ENCODE measurements at regions not wholly inside any gene's neighbourhood (a gene's known extent, or its start where the extent isn't known, plus 50 kb on each side); places are given as distances from the start of the nearest gene placed in this dataset.

- Mint-ChIP-seq H3K4me3 (no peak overlapping the region), H3K27me3 (peaks cover 25% of the 10 kb centered on the region), H3K27ac (no peak overlapping the region), H3K4me1 (no peaks in the 10 kb centered on the region), H3K36me3 (ENCODE audit: low read depth) (no peaks in the 10 kb centered on the region)
- no peak for ATAC-seq
- DNase-seq = no peak
- no peaks in the 10 kb centered on the region for H3K9me3 ChIP-seq (ENCODE audit: control insufficient read depth, low read length, poor library complexity, severe bottlenecking)
Observed at GRCh38 chr6:100177956-100178355, 183.9 kb upstream of the MCHR2 start.

GRCh38 chr6:100176951-100177710 is 183.1 kb upstream of the MCHR2 start:
- no peak for ATAC-seq
- Mint-ChIP-seq H3K36me3 (ENCODE audit: low read depth) (no peaks in the 10 kb centered on the region), H3K4me3 (no peak overlapping the region)

GRCh38 chr6:100176311-100176950 is 182.4 kb upstream of the MCHR2 start:
- Mint-ChIP-seq H3K27me3 (peaks cover 19% of the 10 kb centered on the region), H3K36me3 (ENCODE audit: low read depth) (no peaks in the 10 kb centered on the region), H3K4me1 (no peaks in the 10 kb centered on the region), H3K27ac (no peak overlapping the region), H3K4me3 (no peak overlapping the region)
- ATAC-seq (no peak), DNase-seq (no peak)
- H3K9me3 ChIP-seq (ENCODE audit: control insufficient read depth, low read length, poor library complexity, severe bottlenecking) = no peaks in the 10 kb centered on the region

More at GRCh38 chr6:100176951-100177710, 183.1 kb upstream of the MCHR2 start:
- H3K27ac Mint-ChIP-seq = no peak overlapping the region
- no peaks in the 10 kb centered on the region for H3K9me3 ChIP-seq (ENCODE audit: control insufficient read depth, low read length, poor library complexity, severe bottlenecking)
- H3K27me3 Mint-ChIP-seq = peaks cover 25% of the 10 kb centered on the region
- H3K4me1 Mint-ChIP-seq = no peaks in the 10 kb centered on the region
- DNase-seq = no peak

GRCh38 chr6:100175814-100176310 is 181.8 kb upstream of the MCHR2 start:
- ATAC-seq = no peak
- H3K36me3 Mint-ChIP-seq (ENCODE audit: low read depth) = no peaks in the 10 kb centered on the region
- H3K27me3 Mint-ChIP-seq = peaks cover 18% of the 10 kb centered on the region
- no peaks in the 10 kb centered on the region for H3K4me1 Mint-ChIP-seq
- no peaks in the 10 kb centered on the region for H3K9me3 ChIP-seq (ENCODE audit: control insufficient read depth, low read length, poor library complexity, severe bottlenecking)
- no peak overlapping the region for H3K27ac Mint-ChIP-seq
- H3K4me3 Mint-ChIP-seq = no peak overlapping the region
- DNase-seq = no peak

GRCh38 chr6:100173211-100173610 is 179.2 kb upstream of the MCHR2 start:
- Mint-ChIP-seq H3K4me1 (no peaks in the 10 kb centered on the region), H3K36me3 (ENCODE audit: low read depth) (no peaks in the 10 kb centered on the region), H3K4me3 (no peak overlapping the region), H3K27me3 (peaks cover 4% of the 10 kb centered on the region), H3K27ac (no peak overlapping the region)
- H3K9me3 ChIP-seq (ENCODE audit: control insufficient read depth, low read length, poor library complexity, severe bottlenecking) = no peaks in the 10 kb centered on the region
- ATAC-seq (no peak), DNase-seq (no peak)

GRCh38 chr6:100172322-100172713 is 178.3 kb upstream of the MCHR2 start:
- DNase-seq = no peak
- no peak overlapping the region for H3K27ac Mint-ChIP-seq
- H3K36me3 Mint-ChIP-seq (ENCODE audit: low read depth) = no peaks in the 10 kb centered on the region
- peaks cover 4% of the 10 kb centered on the region for H3K27me3 Mint-ChIP-seq
- H3K9me3 ChIP-seq (ENCODE audit: control insufficient read depth, low read length, poor library complexity, severe bottlenecking) = no peaks in the 10 kb centered on the region
- ATAC-seq = no peak
- no peaks in the 10 kb centered on the region for H3K4me1 Mint-ChIP-seq
- no peak overlapping the region for H3K4me3 Mint-ChIP-seq

- no peak for DNase-seq
- Mint-ChIP-seq H3K4me3 (no peak overlapping the region), H3K36me3 (ENCODE audit: low read depth) (no peaks in the 10 kb centered on the region), H3K27me3 (peaks cover 4% of the 10 kb centered on the region), H3K27ac (no peak overlapping the region), H3K4me1 (no peaks in the 10 kb centered on the region)
- H3K9me3 ChIP-seq (ENCODE audit: control insufficient read depth, low read length, poor library complexity, severe bottlenecking) = no peaks in the 10 kb centered on the region
- no peak for ATAC-seq
Observed at GRCh38 chr6:100171533-100172321, 177.7 kb upstream of the MCHR2 start.

GRCh38 chr6:100168148-100168547 is 174.1 kb upstream of the MCHR2 start:
- H3K36me3 Mint-ChIP-seq (ENCODE audit: low read depth) = no peaks in the 10 kb centered on the region
- no peaks in the 10 kb centered on the region for H3K9me3 ChIP-seq (ENCODE audit: control insufficient read depth, low read length, poor library complexity, severe bottlenecking)
- H3K4me1 Mint-ChIP-seq = no peaks in the 10 kb centered on the region
- no peak overlapping the region for H3K27ac Mint-ChIP-seq
- ATAC-seq = no peak
- DNase-seq = no peak
- H3K27me3 Mint-ChIP-seq = peaks cover 10% of the 10 kb centered on the region
- H3K4me3 Mint-ChIP-seq = no peak overlapping the region

- no peak overlapping the region for H3K27ac Mint-ChIP-seq
- peaks cover 14% of the 10 kb centered on the region for H3K27me3 Mint-ChIP-seq
- ATAC-seq (no peak), DNase-seq (no peak)
- no peak overlapping the region for H3K4me3 Mint-ChIP-seq
- H3K9me3 ChIP-seq (ENCODE audit: control insufficient read depth, low read length, poor library complexity, severe bottlenecking) = no peaks in the 10 kb centered on the region
- H3K36me3 Mint-ChIP-seq (ENCODE audit: low read depth) = no peaks in the 10 kb centered on the region
- no peaks in the 10 kb centered on the region for H3K4me1 Mint-ChIP-seq
Observed at GRCh38 chr6:100167585-100167984, 173.6 kb upstream of the MCHR2 start.

GRCh38 chr6:100166956-100167355 is 172.9 kb upstream of the MCHR2 start:
- Mint-ChIP-seq H3K27ac (no peak overlapping the region), H3K4me3 (no peak overlapping the region), H3K36me3 (ENCODE audit: low read depth) (no peaks in the 10 kb centered on the region), H3K4me1 (no peaks in the 10 kb centered on the region), H3K27me3 (peaks cover 10% of the 10 kb centered on the region)
- ATAC-seq (no peak), DNase-seq (no peak)
- no peaks in the 10 kb centered on the region for H3K9me3 ChIP-seq (ENCODE audit: control insufficient read depth, low read length, poor library complexity, severe bottlenecking)

- Mint-ChIP-seq H3K4me3 (no peak overlapping the region), H3K36me3 (ENCODE audit: low read depth) (no peaks in the 10 kb centered on the region), H3K27ac (no peak overlapping the region), H3K27me3 (peaks cover 10% of the 10 kb centered on the region), H3K4me1 (no peaks in the 10 kb centered on the region)
- no peak for DNase-seq
- H3K9me3 ChIP-seq (ENCODE audit: control insufficient read depth, low read length, poor library complexity, severe bottlenecking) = no peaks in the 10 kb centered on the region
- ATAC-seq = no peak
Observed at GRCh38 chr6:100165442-100165841, 171.4 kb upstream of the MCHR2 start.

GRCh38 chr6:100163035-100163434 is 169.0 kb upstream of the MCHR2 start:
- no peak for DNase-seq
- Mint-ChIP-seq H3K27ac (no peak overlapping the region), H3K36me3 (ENCODE audit: low read depth) (no peaks in the 10 kb centered on the region), H3K4me1 (no peaks in the 10 kb centered on the region), H3K27me3 (peaks cover 10% of the 10 kb centered on the region), H3K4me3 (no peak overlapping the region)
- H3K9me3 ChIP-seq (ENCODE audit: control insufficient read depth, low read length, poor library complexity, severe bottlenecking) = no peaks in the 10 kb centered on the region
- ATAC-seq = no peak

- Mint-ChIP-seq H3K27me3 (peaks cover 10% of the 10 kb centered on the region), H3K27ac (no peak overlapping the region), H3K36me3 (ENCODE audit: low read depth) (no peaks in the 10 kb centered on the region), H3K4me3 (no peak overlapping the region), H3K4me1 (no peaks in the 10 kb centered on the region)
- no peak for DNase-seq
- no peaks in the 10 kb centered on the region for H3K9me3 ChIP-seq (ENCODE audit: control insufficient read depth, low read length, poor library complexity, severe bottlenecking)
- ATAC-seq = no peak
Observed at GRCh38 chr6:100161782-100162365, 167.9 kb upstream of the MCHR2 start.

All from T-helper 17 cell (primary cell).